GM18505 (cell line): ENCODE measurements at regions not wholly inside any gene's neighbourhood (a gene's known extent, or its start where the extent isn't known, plus 50 kb on each side); places are given as distances from the start of the nearest gene placed in this dataset.
A peak's percentile ranks its signal among the peaks of the same experiment; 100 is the strongest.

Source experiments
- ATAC-seq: cut with Tn5 transposase; IDR thresholded peaks from one replicate; pipeline ENCODE4 v1.9.1; 2021; ENCODE audit not compliant: unreplicated experiment
- POLR2A ChIP-seq: IDR thresholded peaks from 4 replicates; pipeline ENCODE4 v1.6.1; 2011; ENCODE audit warnings: borderline replicate concordance; ENCODE audit not compliant: insufficient read depth, insufficient read length; ENCODE audit errors: extremely low read depth

GRCh38 chr3:161748049-161748448 lies 251.4 kb downstream of the OTOL1 start:
- TF ChIP-seq POLR2A: no peak
- ATAC-seq: no peak

- TF ChIP-seq POLR2A: no peak
- no peak for ATAC-seq
Observed at GRCh38 chr3:161754420-161755053, 257.9 kb downstream of the OTOL1 start.

DNA sequence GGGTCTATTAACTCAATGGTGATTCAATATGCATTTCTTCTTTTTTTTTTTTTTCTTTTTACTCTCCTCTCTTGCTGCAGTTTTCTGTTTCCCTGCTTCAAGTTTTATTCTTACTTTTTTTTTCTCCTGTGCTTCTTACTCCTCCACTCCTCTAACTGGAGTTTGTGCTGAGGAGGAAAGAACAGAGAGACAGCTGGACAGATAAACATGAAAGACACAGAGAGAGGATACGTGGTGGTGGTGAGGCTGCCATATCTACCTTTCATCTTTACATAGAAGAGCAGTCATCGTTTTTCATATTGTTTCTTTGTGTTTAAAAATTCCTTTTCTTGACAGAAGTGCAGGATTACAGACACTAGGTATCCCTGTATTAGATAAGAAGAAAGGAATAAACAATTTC lies 262.8 kb downstream of the OTOL1 start:
- TF ChIP-seq POLR2A: no peak
- ATAC-seq: no peak

- TF ChIP-seq POLR2A: no peak
- no peak for ATAC-seq
Observed at GRCh38 chr3:161766331-161766730, 269.7 kb downstream of the OTOL1 start.

- no peak for TF ChIP-seq POLR2A
- ATAC-seq: peak; percentile 87
Observed at GRCh38 chr3:161770484-161771386, 274.1 kb downstream of the OTOL1 start.

DNA sequence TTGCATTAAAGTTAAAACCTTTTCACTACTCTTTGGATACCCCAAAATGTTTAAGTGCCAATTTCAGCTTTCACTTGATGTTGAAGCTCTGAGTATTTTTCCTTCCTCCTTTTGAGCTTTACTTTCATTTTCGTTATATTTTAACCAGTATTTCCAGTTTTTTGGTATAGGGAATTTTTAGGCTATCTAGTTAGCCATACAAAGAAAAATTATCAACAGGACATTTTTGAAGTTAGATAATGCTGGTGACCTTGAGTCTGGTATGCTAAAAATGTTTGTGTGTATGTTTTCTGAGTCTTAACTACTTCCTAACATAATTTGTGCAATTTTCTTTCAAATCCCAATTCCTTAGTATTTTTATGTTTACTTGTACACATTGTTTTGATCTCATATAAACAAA lies 284.8 kb downstream of the OTOL1 start:
- no peak for ATAC-seq
- TF ChIP-seq POLR2A: no peak

GRCh38 chr3:161793194-161793930 lies 296.8 kb downstream of the OTOL1 start:
- no peak for TF ChIP-seq POLR2A
- no peak for ATAC-seq

DNA sequence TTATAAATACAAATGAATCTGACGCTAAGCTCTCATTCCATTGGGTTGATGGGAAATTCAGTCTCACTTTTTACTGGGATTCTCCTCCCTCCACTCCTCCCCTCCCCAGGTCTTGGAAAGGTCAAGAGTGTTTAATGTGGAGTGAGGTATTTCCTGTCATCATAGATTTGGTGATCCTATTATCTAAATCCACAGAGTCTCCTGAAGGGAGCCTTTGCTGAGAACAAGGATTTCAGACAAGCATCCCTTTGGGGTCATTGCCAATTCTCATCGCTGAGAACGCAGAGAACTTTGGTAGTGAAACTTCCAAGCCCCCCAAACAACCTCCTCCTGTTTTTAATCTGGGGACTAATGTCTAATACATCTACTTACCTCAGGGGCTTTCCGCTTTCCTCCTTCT lies 297.9 kb downstream of the OTOL1 start:
- ATAC-seq: no peak
- no peak for TF ChIP-seq POLR2A

DNA sequence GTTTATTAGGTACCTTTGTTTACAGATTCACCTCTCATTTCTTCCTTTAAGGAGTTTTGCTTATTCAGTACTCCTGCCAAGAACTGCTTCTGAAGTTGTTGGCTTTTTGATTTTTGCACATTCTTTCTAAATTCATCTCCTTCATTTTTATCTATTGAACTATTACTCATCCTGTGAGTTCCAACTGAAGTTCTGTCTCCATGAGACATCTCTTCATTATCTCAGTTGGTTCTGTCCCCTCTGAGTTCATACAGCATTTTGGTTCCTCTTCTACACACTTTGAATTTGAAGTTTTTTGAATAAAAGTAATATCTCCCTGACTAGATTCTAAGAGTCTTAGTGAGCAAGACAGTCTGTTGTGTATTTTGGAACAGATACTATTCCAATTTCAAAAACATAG lies 299.7 kb downstream of the OTOL1 start:
- TF ChIP-seq POLR2A: no peak
- no peak for ATAC-seq

- no peak for TF ChIP-seq POLR2A
- ATAC-seq: no peak
Observed at GRCh38 chr3:161796780-161797179, 300.2 kb downstream of the OTOL1 start.

DNA sequence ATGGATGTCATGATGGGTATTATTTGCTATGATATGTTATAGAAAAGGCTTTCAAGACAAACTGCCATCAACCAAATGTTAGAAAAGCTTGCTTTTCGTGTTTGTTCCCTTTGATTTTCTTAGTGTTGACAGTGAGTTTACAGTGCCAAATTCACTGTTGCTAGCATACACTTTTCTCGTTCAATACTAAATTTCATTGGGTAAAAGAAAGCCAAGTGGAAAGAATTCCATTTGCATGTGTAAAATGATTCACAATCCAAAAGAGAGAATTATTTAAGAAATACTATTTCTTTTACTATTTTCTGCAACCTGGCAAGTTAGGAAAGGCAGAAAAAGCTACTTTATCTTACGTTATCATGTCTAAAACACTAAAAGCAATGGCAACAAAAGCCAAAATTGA lies 301.4 kb downstream of the OTOL1 start:
- ATAC-seq: no peak
- no peak for TF ChIP-seq POLR2A

- TF ChIP-seq POLR2A: no peak
- no peak for ATAC-seq
Observed at GRCh38 chr3:161800985-161801559, 304.5 kb downstream of the OTOL1 start.

DNA sequence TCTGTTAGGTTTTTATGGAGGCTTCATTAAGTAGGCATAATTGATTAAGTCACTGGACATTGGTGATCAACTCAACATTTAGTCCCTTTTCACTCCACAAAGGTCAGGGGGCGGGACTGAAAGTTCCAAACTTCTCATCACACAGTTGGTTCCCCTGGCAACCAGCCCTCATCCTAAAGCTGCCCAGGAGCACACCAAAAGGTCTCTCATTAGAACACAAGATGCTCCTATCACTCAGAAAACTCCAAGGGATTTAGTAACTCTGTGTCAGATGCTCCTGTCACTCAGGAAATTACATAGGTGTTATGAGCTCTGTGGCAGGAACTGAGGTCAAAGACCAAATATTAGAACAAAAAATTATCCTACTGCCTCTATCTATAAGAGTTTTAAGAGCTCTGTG lies 321.5 kb downstream of the OTOL1 start:
- ATAC-seq: no peak

More for the DNA sequence above, 321.5 kb downstream of the OTOL1 start:
- TF ChIP-seq POLR2A: no peak
